ENCODE measurements at regions not wholly inside any gene's neighbourhood (a gene's known extent, or its start where the extent isn't known, plus 50 kb on each side); places are given as distances from the start of the nearest gene placed in this dataset.

- DNase-seq: peak; percentile 44 to 53
Observed at GRCh38 chr2:176686328-176686727, 417.1 kb downstream of the MTX2 start.

- no peak for DNase-seq
Observed at GRCh38 chr2:176687342-176687741, 418.1 kb downstream of the MTX2 start.

GRCh38 chr2:176687944-176688343, 418.7 kb downstream of the MTX2 start:
- no peak for DNase-seq

- no peak for DNase-seq
Observed at GRCh38 chr2:176689711-176690110, 420.5 kb downstream of the MTX2 start.

GRCh38 chr2:176691471-176691870, 422.2 kb downstream of the MTX2 start:
- no peak for DNase-seq

GRCh38 chr2:176692533-176692932, 423.3 kb downstream of the MTX2 start:
- no peak for DNase-seq

- DNase-seq: no peak
Observed at GRCh38 chr2:176699098-176699497, 429.9 kb downstream of the MTX2 start.

GRCh38 chr2:176699644-176700043, 430.4 kb downstream of the MTX2 start:
- DNase-seq: no peak

GRCh38 chr2:176702131-176702530, 432.9 kb downstream of the MTX2 start:
- DNase-seq: no peak

- no peak for DNase-seq
Observed at GRCh38 chr2:176704282-176704858, 435.1 kb downstream of the MTX2 start.

- DNase-seq: peak in 1 of 2 experiments; percentile 5
Observed at GRCh38 chr2:176709149-176709951, 440.1 kb downstream of the MTX2 start.

- no peak for DNase-seq
Observed at GRCh38 chr2:176709991-176710390, 440.7 kb downstream of the MTX2 start.

- no peak for DNase-seq
Observed at GRCh38 chr2:176710657-176711186, 441.5 kb downstream of the MTX2 start.

- DNase-seq: peak in 1 of 2 experiments; percentile 18
Observed at GRCh38 chr2:176725873-176726645, 456.8 kb downstream of the MTX2 start.

GRCh38 chr2:176727696-176728095, 458.5 kb downstream of the MTX2 start:
- DNase-seq: no peak

GRCh38 chr2:176729706-176730569, 460.7 kb downstream of the MTX2 start:
- DNase-seq: no peak

GRCh38 chr2:176732780-176733179, 463.5 kb downstream of the MTX2 start:
- DNase-seq: no peak

- no peak for DNase-seq
Observed at GRCh38 chr2:176733698-176734430, 464.6 kb downstream of the MTX2 start.

- DNase-seq: no peak
Observed at GRCh38 chr2:176734868-176735267, 465.6 kb downstream of the MTX2 start.

GRCh38 chr2:176742271-176742670, 470.3 kb upstream of the HNRNPA3 start:
- DNase-seq: no peak

- peak in 1 of 2 experiments; percentile 58 for DNase-seq
Observed at GRCh38 chr2:176743671-176744070, 468.9 kb upstream of the HNRNPA3 start.

GRCh38 chr2:176744146-176744545, 468.4 kb upstream of the HNRNPA3 start:
- peak; percentile 25 to 53 for DNase-seq
